ENCODE measurements at regions not wholly inside any gene's neighbourhood (a gene's known extent, or its start where the extent isn't known, plus 50 kb on each side); places are given as distances from the start of the nearest gene placed in this dataset.
"Not testable (repeated sequence)": the region's sequence is repeated elsewhere in the genome, so short reads cannot be mapped to it uniquely, and the experiment has no call there.

- H3K4me1 Mint-ChIP-seq (ENCODE audit: low read depth); H3K36me3 Mint-ChIP-seq (ENCODE audit: low read depth); intact Hi-C loops (cut with micrococcal nuclease); H3K27me3 Mint-ChIP-seq; H3K27ac Mint-ChIP-seq; H3K4me3 Mint-ChIP-seq; H3K9me3 Mint-ChIP-seq: not testable (repeated sequence)
Observed at GRCh38 chr4:49523816-49524765, 538.0 kb downstream of the CWH43 start.

- H3K36me3 Mint-ChIP-seq (ENCODE audit: low read depth): not testable (repeated sequence)
Observed at GRCh38 chr4:49558916-49559676, 573.0 kb downstream of the CWH43 start.

DNA sequence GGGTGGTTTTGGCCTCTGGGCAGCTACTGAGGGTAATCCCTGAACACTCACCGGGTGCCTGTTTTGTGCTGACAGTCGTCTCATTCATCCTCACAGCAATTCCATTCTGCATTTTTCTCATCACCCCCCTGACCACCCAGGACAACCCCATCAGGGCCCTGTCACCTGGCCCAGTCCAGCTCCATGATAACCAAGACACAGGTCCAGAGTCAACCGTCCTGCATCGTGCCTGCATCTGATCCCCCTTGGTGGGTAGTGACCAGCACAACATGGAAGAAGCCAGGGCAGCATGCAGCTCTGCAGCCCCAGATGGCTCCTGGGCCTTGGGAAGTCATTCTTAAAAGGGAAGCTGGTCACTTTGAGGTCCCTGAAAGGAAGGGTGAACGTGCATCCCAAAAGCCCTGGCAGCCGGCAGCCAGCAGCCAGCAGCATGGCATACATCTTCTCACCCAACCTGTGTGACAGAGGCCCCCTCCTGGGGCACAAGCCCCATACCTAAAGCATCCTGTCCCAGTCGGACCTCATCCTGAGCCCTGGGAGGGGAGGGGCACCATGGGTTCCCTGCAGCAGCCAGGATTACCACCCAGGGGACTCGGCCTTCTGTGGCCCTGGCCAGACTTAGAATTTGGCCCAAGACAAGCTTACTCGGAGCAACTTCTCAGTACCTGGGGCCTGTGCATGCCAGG lies 574.2 kb downstream of the CWH43 start:
- H3K27me3 Mint-ChIP-seq; H3K4me3 Mint-ChIP-seq; H3K4me1 Mint-ChIP-seq (ENCODE audit: low read depth); intact Hi-C loops (cut with micrococcal nuclease); H3K36me3 Mint-ChIP-seq (ENCODE audit: low read depth); H3K27ac Mint-ChIP-seq: not testable (repeated sequence)
- peaks cover 29% of the 10 kb centered on the region for H3K9me3 Mint-ChIP-seq

More at GRCh38 chr4:49558916-49559676, 573.0 kb downstream of the CWH43 start:
- peaks cover 29% of the 10 kb centered on the region for H3K9me3 Mint-ChIP-seq
- H3K27me3 Mint-ChIP-seq; H3K27ac Mint-ChIP-seq; H3K4me3 Mint-ChIP-seq; H3K4me1 Mint-ChIP-seq (ENCODE audit: low read depth); intact Hi-C loops (cut with micrococcal nuclease): not testable (repeated sequence)

- H3K36me3 Mint-ChIP-seq (ENCODE audit: low read depth); H3K4me3 Mint-ChIP-seq; H3K27ac Mint-ChIP-seq; H3K27me3 Mint-ChIP-seq; H3K4me1 Mint-ChIP-seq (ENCODE audit: low read depth); intact Hi-C loops (cut with micrococcal nuclease): not testable (repeated sequence)
- peaks cover 29% of the 10 kb centered on the region for H3K9me3 Mint-ChIP-seq
Observed at GRCh38 chr4:49560883-49561282, 574.8 kb downstream of the CWH43 start.

- H3K4me1 Mint-ChIP-seq (ENCODE audit: low read depth); intact Hi-C loops (cut with micrococcal nuclease); H3K27me3 Mint-ChIP-seq; H3K27ac Mint-ChIP-seq; H3K4me3 Mint-ChIP-seq; H3K36me3 Mint-ChIP-seq (ENCODE audit: low read depth): not testable (repeated sequence)
- H3K9me3 Mint-ChIP-seq: peaks cover 65% of the 10 kb centered on the region
Observed at GRCh38 chr4:49570248-49570647, 584.2 kb downstream of the CWH43 start.

GRCh38 chr4:49573666-49574215 lies 587.7 kb downstream of the CWH43 start:
- H3K4me1 Mint-ChIP-seq (ENCODE audit: low read depth); H3K36me3 Mint-ChIP-seq (ENCODE audit: low read depth); intact Hi-C loops (cut with micrococcal nuclease); H3K4me3 Mint-ChIP-seq; H3K27ac Mint-ChIP-seq; H3K27me3 Mint-ChIP-seq: not testable (repeated sequence)
- H3K9me3 Mint-ChIP-seq: peaks cover 88% of the 10 kb centered on the region

DNA sequence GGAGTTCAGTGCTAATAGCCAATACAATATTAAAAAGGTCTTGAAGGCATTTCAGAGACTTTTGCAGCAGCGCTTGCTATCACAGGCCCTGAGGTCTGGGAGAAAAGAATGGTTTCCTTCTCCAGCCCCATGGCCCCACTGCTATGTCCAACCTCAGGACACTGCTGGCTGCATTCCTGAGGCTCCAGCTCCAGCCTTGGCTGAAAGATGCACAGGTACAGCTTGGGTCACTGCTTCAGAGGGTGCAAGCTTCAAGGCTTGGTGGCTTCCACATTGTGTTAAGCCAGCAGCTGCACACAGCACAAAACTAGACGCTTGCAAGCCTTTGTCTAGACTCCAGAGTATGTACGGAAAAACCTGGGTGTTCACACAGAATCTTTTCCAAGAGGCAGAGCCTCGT lies 589.2 kb downstream of the CWH43 start:
- H3K36me3 Mint-ChIP-seq (ENCODE audit: low read depth); intact Hi-C loops (cut with micrococcal nuclease); H3K4me1 Mint-ChIP-seq (ENCODE audit: low read depth); H3K4me3 Mint-ChIP-seq; H3K27ac Mint-ChIP-seq; H3K27me3 Mint-ChIP-seq: not testable (repeated sequence)
- peaks cover 86% of the 10 kb centered on the region for H3K9me3 Mint-ChIP-seq

DNA sequence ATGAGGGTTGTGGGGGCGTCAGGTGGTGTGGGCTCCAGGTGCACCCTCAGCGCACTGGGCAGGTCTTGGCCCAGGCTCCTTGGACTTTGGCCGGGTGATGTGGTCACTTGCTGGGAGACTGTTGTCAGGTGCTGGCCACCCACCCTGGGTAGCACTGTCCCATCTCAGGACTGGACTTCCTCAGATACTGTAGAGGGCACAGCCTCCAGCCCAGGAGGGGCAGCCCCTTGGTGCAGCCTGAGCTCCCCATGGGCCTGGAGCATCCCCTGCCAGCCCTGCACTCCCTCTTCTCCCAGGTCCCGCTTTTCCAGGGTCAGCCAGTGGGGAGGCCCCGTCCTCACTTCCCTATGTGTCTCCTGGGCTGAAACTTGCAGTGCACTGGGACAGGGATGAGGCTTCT lies 592.3 kb downstream of the CWH43 start:
- H3K27me3 Mint-ChIP-seq; H3K4me3 Mint-ChIP-seq; intact Hi-C loops (cut with micrococcal nuclease); H3K27ac Mint-ChIP-seq; H3K4me1 Mint-ChIP-seq (ENCODE audit: low read depth); H3K36me3 Mint-ChIP-seq (ENCODE audit: low read depth): not testable (repeated sequence)
- peaks cover 71% of the 10 kb centered on the region for H3K9me3 Mint-ChIP-seq

DNA sequence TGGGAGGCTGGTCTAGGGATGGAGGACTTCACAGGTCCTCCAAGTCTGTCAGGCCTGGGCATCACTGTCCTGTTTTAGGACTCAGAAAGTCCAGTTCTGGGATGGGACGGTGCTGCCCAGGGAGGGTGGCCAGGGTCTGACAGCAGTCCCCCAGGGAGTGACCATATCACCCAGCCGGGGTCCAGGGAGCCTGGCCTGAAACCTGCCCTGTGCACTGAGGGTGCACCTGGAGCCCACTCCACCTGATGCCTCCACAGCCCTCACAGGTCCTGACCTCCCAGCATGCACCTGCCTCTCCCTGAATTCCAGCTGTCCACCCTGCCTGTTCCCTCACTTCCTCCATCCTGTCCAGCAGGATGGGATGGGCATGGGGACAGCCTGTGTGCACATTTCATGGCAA lies 592.8 kb downstream of the CWH43 start:
- H3K27me3 Mint-ChIP-seq; H3K27ac Mint-ChIP-seq; H3K36me3 Mint-ChIP-seq (ENCODE audit: low read depth); H3K4me1 Mint-ChIP-seq (ENCODE audit: low read depth); intact Hi-C loops (cut with micrococcal nuclease); H3K4me3 Mint-ChIP-seq: not testable (repeated sequence)
- H3K9me3 Mint-ChIP-seq: peaks cover 71% of the 10 kb centered on the region

DNA sequence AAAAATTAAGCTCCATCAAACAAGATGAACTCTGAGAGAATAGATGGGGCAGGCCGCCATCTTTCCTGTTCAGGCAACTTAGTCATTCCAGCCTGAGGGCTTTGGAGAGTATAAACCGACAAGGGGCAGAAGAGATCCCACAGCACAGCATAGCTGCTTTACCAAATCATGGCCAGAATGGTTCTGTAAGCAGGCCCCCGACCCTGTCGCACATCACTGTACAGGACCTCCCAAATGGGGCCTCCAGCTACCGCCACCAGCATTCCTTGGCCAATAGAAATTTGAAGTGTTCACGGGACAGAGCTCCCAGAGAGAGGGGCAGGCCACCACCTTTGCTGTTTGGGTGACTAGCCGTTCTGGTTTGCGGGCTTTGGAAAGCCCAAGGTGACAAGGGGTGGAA lies 594.1 kb downstream of the CWH43 start:
- H3K27me3 Mint-ChIP-seq; H3K27ac Mint-ChIP-seq; intact Hi-C loops (cut with micrococcal nuclease); H3K36me3 Mint-ChIP-seq (ENCODE audit: low read depth); H3K4me3 Mint-ChIP-seq; H3K4me1 Mint-ChIP-seq (ENCODE audit: low read depth): not testable (repeated sequence)
- H3K9me3 Mint-ChIP-seq: peaks cover 61% of the 10 kb centered on the region

DNA sequence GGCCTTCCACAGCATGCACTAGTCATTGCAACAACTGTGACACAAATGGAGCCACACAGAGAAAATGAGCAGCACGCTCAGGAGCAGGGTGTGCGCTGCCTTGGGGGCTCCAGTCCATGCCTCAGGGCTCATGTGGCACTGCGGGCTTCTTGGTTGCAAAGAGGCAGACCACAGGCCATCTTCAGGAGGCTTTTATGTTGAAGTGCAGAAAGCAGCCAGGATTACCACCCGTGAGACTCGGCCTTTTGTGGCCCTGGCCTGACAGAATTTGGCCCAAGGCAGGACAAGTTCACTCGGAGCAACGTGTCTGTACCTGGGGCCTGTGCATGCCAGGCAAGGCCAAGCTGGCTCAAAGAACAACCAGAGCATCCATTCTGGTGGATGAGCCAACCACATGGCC lies 602.3 kb downstream of the CWH43 start:
- intact Hi-C loops (cut with micrococcal nuclease); H3K4me1 Mint-ChIP-seq (ENCODE audit: low read depth); H3K36me3 Mint-ChIP-seq (ENCODE audit: low read depth); H3K27ac Mint-ChIP-seq; H3K4me3 Mint-ChIP-seq; H3K27me3 Mint-ChIP-seq: not testable (repeated sequence)
- peaks cover 13% of the 10 kb centered on the region for H3K9me3 Mint-ChIP-seq

GRCh38 chr4:49618436-49618835 lies 632.4 kb downstream of the CWH43 start:
- peaks cover 28% of the 10 kb centered on the region for H3K9me3 Mint-ChIP-seq
- intact Hi-C loops (cut with micrococcal nuclease); H3K4me1 Mint-ChIP-seq (ENCODE audit: low read depth); H3K27me3 Mint-ChIP-seq; H3K27ac Mint-ChIP-seq; H3K4me3 Mint-ChIP-seq; H3K36me3 Mint-ChIP-seq (ENCODE audit: low read depth): not testable (repeated sequence)

GRCh38 chr4:49626478-49626877 lies 640.4 kb downstream of the CWH43 start:
- H3K9me3 Mint-ChIP-seq: peaks cover 27% of the 10 kb centered on the region
- H3K36me3 Mint-ChIP-seq (ENCODE audit: low read depth); H3K27me3 Mint-ChIP-seq; H3K4me3 Mint-ChIP-seq; H3K4me1 Mint-ChIP-seq (ENCODE audit: low read depth); H3K27ac Mint-ChIP-seq; intact Hi-C loops (cut with micrococcal nuclease): not testable (repeated sequence)

Measured in dendritic cell treated with granulocyte-macrophage colony-stimulating factor and Interleukin-4, amounts not matched to agents 40 ng/mL and 50 ng/mL, for 4 days (primary cell).